Caco-2 (cell line): ENCODE measurements at regions not wholly inside any gene's neighbourhood (a gene's known extent, or its start where the extent isn't known, plus 50 kb on each side); places are given as distances from the start of the nearest gene placed in this dataset.

Experiments
- BruUV-seq: library from RNA; stranded (reverse); fragments of 400-500 nt; replicated peaks from 2 replicates; lab custom pipeline; 2021; lab: Mats Ljungman, UMichigan
- CTCF ChIA-PET: fragments of 300-600 bp; sonication (Branson Sonifier 250); formaldehyde crosslinking; loops from one replicate; lab custom pipeline; 2022; ENCODE audit warnings: antibody characterized with exemption; lab: Charles Lee
- POLR2A ChIA-PET: fragments of 300-600 bp; sonication (Branson Sonifier 250); formaldehyde crosslinking; loops from one replicate; lab custom pipeline; 2022; ENCODE audit warnings: antibody characterized with exemption; lab: Charles Lee
- DNase-seq, 2 experiments: peaks; one replicate each; pipeline versions ENCODE4 v3.0.0 to v3.0.0-alpha.2; 2020 to 2022
- H3K27me3 ChIP-seq: replicated peaks from 2 replicates; pipeline ENCODE4 v1.6.0; 2011; ENCODE audit warnings: low read length; ENCODE audit not compliant: control insufficient read depth, insufficient read depth
- H3K36me3 ChIP-seq: 2 replicates; pipeline ENCODE4 v1.5.1; 2011; ENCODE audit warnings: low read length; ENCODE audit not compliant: control insufficient read depth, insufficient read depth
- H3K4me1 ChIP-seq: fragments of 250-450 bp; sonication (Bioruptor Pico); 2 replicates; pipeline ENCODE4 v1.5.1; 2020; ENCODE audit warnings: mild to moderate bottlenecking
- H3K4me3 ChIP-seq: 2 replicates; pipeline ENCODE4 v1.5.1; 2011; ENCODE audit warnings: low read depth, mild to moderate bottlenecking, control low read depth, low read length
- H3K9me3 ChIP-seq: fragments of 250-450 bp; sonication (Bioruptor Pico); 2 replicates; pipeline ENCODE4 v1.5.1; 2020; ENCODE audit warnings: mild to moderate bottlenecking, moderate library complexity
- H3K27ac Mint-ChIP-seq: one replicate; pipeline ENCODE4 v1.8.0; 2022; ENCODE audit warnings: mixed read lengths; ENCODE audit not compliant: unreplicated experiment
- H3K27me3 Mint-ChIP-seq: one replicate; pipeline ENCODE4 v1.8.0; 2022; ENCODE audit warnings: mixed read lengths; ENCODE audit not compliant: insufficient read depth, unreplicated experiment
- H3K36me3 Mint-ChIP-seq: one replicate; pipeline ENCODE4 v1.8.0; 2022; ENCODE audit warnings: mild to moderate bottlenecking, mixed read lengths; ENCODE audit not compliant: insufficient read depth, unreplicated experiment
- H3K4me1 Mint-ChIP-seq: one replicate; pipeline ENCODE4 v1.8.0; 2022; ENCODE audit warnings: low read depth, mixed read lengths; ENCODE audit not compliant: unreplicated experiment
- H3K4me3 Mint-ChIP-seq: one replicate; pipeline ENCODE4 v1.8.0; 2022; ENCODE audit warnings: mild to moderate bottlenecking, moderate library complexity, mixed read lengths; ENCODE audit not compliant: unreplicated experiment
- H3K9me3 Mint-ChIP-seq: one replicate; pipeline ENCODE4 v1.8.0; 2022; ENCODE audit warnings: mixed read lengths; ENCODE audit not compliant: unreplicated experiment
- CTCF ChIP-seq, 2 experiments: fragments of 200-600 bp in 1 of 2; IDR thresholded peaks; 1 replicate in 1 of 2; 2 replicates in 1 of 2; pipeline versions ENCODE4 v1.5.1 to v1.8.0; 2011 to 2022; ENCODE audit warnings: antibody characterized with exemption in 1 of 2, control low read depth in 1 of 2, inconsistent platforms in 1 of 2, low read depth in 1 of 2, low read length in 1 of 2, mild to moderate bottlenecking in 1 of 2, moderate library complexity in 1 of 2; ENCODE audit not compliant: insufficient read depth in 1 of 2, severe bottlenecking in 1 of 2, unreplicated experiment in 1 of 2
- intact Hi-C: fragments of 100-400 bp; cut with micrococcal nuclease; formaldehyde crosslinking; loops from one replicate; pipeline ENCODE4 v1.10.0; 2022; ENCODE audit not compliant: unreplicated experiment

- H3K27me3 Mint-ChIP-seq = no peaks in the 10 kb centered on the region
- no peaks in the 10 kb centered on the region for H3K36me3 Mint-ChIP-seq
- BruUV-seq = no TSS peak
- H3K4me3 Mint-ChIP-seq = no peak overlapping the region
- no peaks in the 10 kb centered on the region for H3K9me3 Mint-ChIP-seq
- ChIA-PET CTCF (no interaction called here), POLR2A (no interaction called here)
- no peaks in the 10 kb centered on the region for H3K36me3 ChIP-seq
- no peaks in the 10 kb centered on the region for H3K27me3 ChIP-seq
- H3K4me3 ChIP-seq = no peak overlapping the region
- TF ChIP-seq CTCF (IDR thresholded peaks at IDR 0.05; ENCODE audit: insufficient read depth in 1 of 2, low read depth in 1 of 2, low read length in 1 of 2, severe bottlenecking in 1 of 2, unreplicated experiment in 1 of 2) = no peak
- no peak for DNase-seq
- no peaks in the 10 kb centered on the region for H3K4me1 Mint-ChIP-seq
- no peaks in the 10 kb centered on the region for H3K9me3 ChIP-seq
- no peaks in the 10 kb centered on the region for H3K4me1 ChIP-seq
- intact Hi-C loops = no loop called here
- no peak overlapping the region for H3K27ac Mint-ChIP-seq
Measured at GRCh38 chr4:30094887-30095286, 625.3 kb upstream of the PCDH7 start.

- H3K9me3 Mint-ChIP-seq = no peaks in the 10 kb centered on the region
- DNase-seq = no peak
- POLR2A ChIA-PET = no interaction called here
- intact Hi-C loops = no loop called here
- no peaks in the 10 kb centered on the region for H3K27me3 ChIP-seq
- CTCF ChIA-PET = no interaction called here
- H3K4me1 Mint-ChIP-seq = no peaks in the 10 kb centered on the region
- no peaks in the 10 kb centered on the region for H3K4me1 ChIP-seq
- H3K27me3 Mint-ChIP-seq = no peaks in the 10 kb centered on the region
- no peak overlapping the region for H3K27ac Mint-ChIP-seq
- no peaks in the 10 kb centered on the region for H3K36me3 ChIP-seq
- no peak for TF ChIP-seq CTCF (IDR thresholded peaks at IDR 0.05; ENCODE audit: insufficient read depth in 1 of 2, low read depth in 1 of 2, low read length in 1 of 2, severe bottlenecking in 1 of 2, unreplicated experiment in 1 of 2)
- H3K9me3 ChIP-seq = no peaks in the 10 kb centered on the region
- no peak overlapping the region for H3K4me3 Mint-ChIP-seq
- H3K4me3 ChIP-seq = no peak overlapping the region
- H3K36me3 Mint-ChIP-seq = no peaks in the 10 kb centered on the region
- no TSS peak for BruUV-seq
Measured at GRCh38 chr4:30103455-30103854, 616.7 kb upstream of the PCDH7 start.

GRCh38 chr4:30116401-30116800, 603.8 kb upstream of the PCDH7 start:
- H3K27me3 ChIP-seq = no peaks in the 10 kb centered on the region
- H3K36me3 ChIP-seq = no peaks in the 10 kb centered on the region
- no peak overlapping the region for H3K4me3 ChIP-seq
- no TSS peak for BruUV-seq
- POLR2A ChIA-PET = no interaction called here
- H3K4me1 ChIP-seq = no peaks in the 10 kb centered on the region
- no peaks in the 10 kb centered on the region for H3K9me3 ChIP-seq
- no peak overlapping the region for H3K4me3 Mint-ChIP-seq
- no peaks in the 10 kb centered on the region for H3K4me1 Mint-ChIP-seq
- H3K27me3 Mint-ChIP-seq = no peaks in the 10 kb centered on the region
- TF ChIP-seq CTCF (IDR thresholded peaks at IDR 0.05; ENCODE audit: insufficient read depth in 1 of 2, low read depth in 1 of 2, low read length in 1 of 2, severe bottlenecking in 1 of 2, unreplicated experiment in 1 of 2) = no peak
- H3K36me3 Mint-ChIP-seq = no peaks in the 10 kb centered on the region
- H3K9me3 Mint-ChIP-seq = peaks cover 3% of the 10 kb centered on the region
- CTCF ChIA-PET = no interaction called here
- no peak for DNase-seq
- H3K27ac Mint-ChIP-seq = no peak overlapping the region
- intact Hi-C loops = no loop called here
